Upper lobe of right lung (tissue), 1 donor: ENCODE measurements at regions not wholly inside any gene's neighbourhood (a gene's known extent, or its start where the extent isn't known, plus 50 kb on each side); places are given as distances from the start of the nearest gene placed in this dataset.

Source experiments
- ATAC-seq: fragments of 200-7000 bp; cut with Tn5 transposase; one replicate; pipeline ENCODE4 v1.9.1; 2020; ENCODE audit warnings: mild to moderate bottlenecking, moderate library complexity
- DNase-seq: peaks from one replicate; pipeline ENCODE4 v3.0.0-alpha.2; 2020
- H3K27ac ChIP-seq: fragments of 200-600 bp; one replicate; pipeline ENCODE4 v1.8.0; 2022
- H3K27me3 ChIP-seq: fragments of 200-600 bp; one replicate; pipeline ENCODE4 v1.8.0; 2022; ENCODE audit warnings: mild to moderate bottlenecking
- H3K36me3 ChIP-seq: fragments of 200-600 bp; one replicate; pipeline ENCODE4 v1.8.0; 2022
- H3K4me1 ChIP-seq: fragments of 200-600 bp; one replicate; pipeline ENCODE4 v1.8.0; 2022
- H3K4me3 ChIP-seq: fragments of 200-600 bp; one replicate; pipeline ENCODE4 v1.8.0; 2022; ENCODE audit warnings: mild to moderate bottlenecking
- H3K9me3 ChIP-seq: fragments of 200-600 bp; one replicate; pipeline ENCODE4 v1.8.0; 2022
- intact Hi-C: fragments of 100-400 bp; cut with DNase I; formaldehyde crosslinking; loops from one replicate; pipeline ENCODE4 v1.11.0; 2022
- TF ChIP-seq, protein P1 (sequence below): fragments of 200-600 bp; IDR thresholded peaks from one replicate; pipeline ENCODE4 v1.8.0; 2022; ENCODE audit warnings: antibody characterized with exemption
- donor health status: DM: no; HTN: yes; CAD: no; lungs with severe emphysema.

DNA sequence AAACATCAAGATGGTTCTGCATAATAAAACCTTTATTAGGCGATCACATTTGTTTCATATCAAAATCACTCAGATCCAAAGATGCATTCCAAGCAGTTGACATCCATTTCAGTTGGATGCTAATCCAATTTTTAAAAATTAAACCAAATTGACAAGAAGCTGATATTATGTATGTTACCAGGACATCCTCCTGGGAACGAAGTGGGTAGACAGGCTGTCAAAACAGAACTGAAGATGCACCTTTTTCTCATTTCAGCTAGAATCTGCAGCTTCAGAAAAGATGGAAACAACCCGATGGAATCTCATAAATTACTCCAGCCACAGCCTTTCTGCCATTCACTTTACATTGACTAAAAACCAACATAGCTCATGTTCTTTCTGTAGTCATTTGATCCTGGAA lies 268.4 kb downstream of the PLPP3 start:
- Histone ChIP-seq H3K4me1 (peaks cover 5% of the 10 kb centered on the region), H3K36me3 (no peaks in the 10 kb centered on the region), H3K27ac (no peak overlapping the region), H3K9me3 (peaks cover 6% of the 10 kb centered on the region), H3K27me3 (no peaks in the 10 kb centered on the region), H3K4me3 (no peak overlapping the region)
- intact Hi-C loops = no loop called here
- TF ChIP-seq, protein P1, sequence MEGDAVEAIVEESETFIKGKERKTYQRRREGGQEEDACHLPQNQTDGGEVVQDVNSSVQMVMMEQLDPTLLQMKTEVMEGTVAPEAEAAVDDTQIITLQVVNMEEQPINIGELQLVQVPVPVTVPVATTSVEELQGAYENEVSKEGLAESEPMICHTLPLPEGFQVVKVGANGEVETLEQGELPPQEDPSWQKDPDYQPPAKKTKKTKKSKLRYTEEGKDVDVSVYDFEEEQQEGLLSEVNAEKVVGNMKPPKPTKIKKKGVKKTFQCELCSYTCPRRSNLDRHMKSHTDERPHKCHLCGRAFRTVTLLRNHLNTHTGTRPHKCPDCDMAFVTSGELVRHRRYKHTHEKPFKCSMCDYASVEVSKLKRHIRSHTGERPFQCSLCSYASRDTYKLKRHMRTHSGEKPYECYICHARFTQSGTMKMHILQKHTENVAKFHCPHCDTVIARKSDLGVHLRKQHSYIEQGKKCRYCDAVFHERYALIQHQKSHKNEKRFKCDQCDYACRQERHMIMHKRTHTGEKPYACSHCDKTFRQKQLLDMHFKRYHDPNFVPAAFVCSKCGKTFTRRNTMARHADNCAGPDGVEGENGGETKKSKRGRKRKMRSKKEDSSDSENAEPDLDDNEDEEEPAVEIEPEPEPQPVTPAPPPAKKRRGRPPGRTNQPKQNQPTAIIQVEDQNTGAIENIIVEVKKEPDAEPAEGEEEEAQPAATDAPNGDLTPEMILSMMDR = no peak
- DNase-seq = no peak
- no peak for ATAC-seq

DNA sequence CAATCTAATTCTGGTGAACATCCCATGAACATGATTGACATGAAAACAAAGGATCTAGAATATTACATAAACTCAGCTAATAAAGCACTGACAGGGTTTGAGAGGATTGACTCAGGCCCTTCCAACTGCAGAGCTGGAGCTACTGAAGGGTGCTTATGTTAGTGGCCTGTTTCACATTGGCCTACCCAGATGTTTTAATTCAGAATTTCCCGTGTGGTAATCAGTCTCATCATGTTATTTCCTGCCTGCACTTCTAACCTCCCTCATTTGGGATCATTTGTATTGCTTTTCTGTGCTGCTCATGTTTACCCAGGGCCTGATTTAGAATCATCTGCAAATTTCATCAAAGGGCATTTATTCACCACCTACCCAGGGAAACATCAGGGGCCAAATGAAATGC lies 270.3 kb downstream of the PLPP3 start:
- Histone ChIP-seq H3K9me3 (peaks cover 3% of the 10 kb centered on the region), H3K27me3 (no peaks in the 10 kb centered on the region), H3K4me1 (peaks cover 5% of the 10 kb centered on the region), H3K27ac (no peak overlapping the region), H3K36me3 (no peaks in the 10 kb centered on the region), H3K4me3 (no peak overlapping the region)
- ATAC-seq (no peak), DNase-seq (no peak)
- TF ChIP-seq, protein P1 = no peak
- intact Hi-C loops = no loop called here

DNA sequence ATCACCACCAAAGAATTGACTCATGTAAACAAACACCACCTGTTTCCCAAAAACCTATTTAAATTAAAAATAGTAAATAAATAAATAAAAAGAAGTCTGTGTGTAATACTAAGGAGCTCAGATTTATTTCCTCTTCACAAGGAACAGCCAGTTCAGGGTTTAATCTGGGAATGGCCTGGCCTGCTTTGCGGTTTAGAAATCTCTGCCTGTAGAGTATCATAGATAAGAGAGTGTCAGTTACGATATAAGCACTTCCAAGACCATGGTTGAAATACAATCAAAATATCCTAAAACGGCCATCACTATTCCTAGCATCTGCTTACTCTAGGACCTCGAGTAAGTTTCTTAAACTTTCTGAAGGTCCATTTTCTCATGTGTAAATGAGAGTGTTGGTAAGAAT lies 274.4 kb downstream of the PLPP3 start:
- TF ChIP-seq, protein P1 = no peak
- H3K9me3 ChIP-seq = no peaks in the 10 kb centered on the region
- H3K27ac ChIP-seq = no peak overlapping the region
- no peaks in the 10 kb centered on the region for H3K27me3 ChIP-seq
- H3K36me3 ChIP-seq = no peaks in the 10 kb centered on the region
- H3K4me1 ChIP-seq = peaks cover 5% of the 10 kb centered on the region
- DNase-seq (no peak), ATAC-seq (no peak)
- no peak overlapping the region for H3K4me3 ChIP-seq
- intact Hi-C loops = no loop called here

DNA sequence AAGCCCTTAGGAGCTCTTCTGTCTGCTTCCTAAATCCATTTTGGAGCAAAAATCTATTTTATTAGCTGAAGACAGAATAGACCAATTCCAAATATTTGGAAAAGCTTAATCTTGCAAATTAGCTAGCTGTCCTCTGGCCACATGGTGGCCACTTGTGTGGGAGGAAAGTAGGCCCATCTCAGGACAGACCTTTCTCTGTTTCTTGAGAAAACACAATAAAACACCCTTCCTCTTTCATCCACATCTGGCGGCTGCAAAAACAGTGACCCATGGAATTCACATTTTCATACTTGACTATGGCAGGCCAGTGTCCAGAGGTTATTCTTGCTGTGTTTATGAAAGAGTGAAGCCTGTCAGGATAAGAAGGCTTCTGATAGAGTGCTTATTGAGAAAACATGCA lies 275.6 kb downstream of the PLPP3 start:
- no peaks in the 10 kb centered on the region for H3K27me3 ChIP-seq
- no peak overlapping the region for H3K4me3 ChIP-seq
- intact Hi-C loops = no loop called here
- ATAC-seq = no peak
- TF ChIP-seq, protein P1 = no peak
- H3K9me3 ChIP-seq = no peaks in the 10 kb centered on the region
- H3K4me1 ChIP-seq = no peaks in the 10 kb centered on the region
- no peak for DNase-seq
- H3K36me3 ChIP-seq = no peaks in the 10 kb centered on the region
- H3K27ac ChIP-seq = no peak overlapping the region

DNA sequence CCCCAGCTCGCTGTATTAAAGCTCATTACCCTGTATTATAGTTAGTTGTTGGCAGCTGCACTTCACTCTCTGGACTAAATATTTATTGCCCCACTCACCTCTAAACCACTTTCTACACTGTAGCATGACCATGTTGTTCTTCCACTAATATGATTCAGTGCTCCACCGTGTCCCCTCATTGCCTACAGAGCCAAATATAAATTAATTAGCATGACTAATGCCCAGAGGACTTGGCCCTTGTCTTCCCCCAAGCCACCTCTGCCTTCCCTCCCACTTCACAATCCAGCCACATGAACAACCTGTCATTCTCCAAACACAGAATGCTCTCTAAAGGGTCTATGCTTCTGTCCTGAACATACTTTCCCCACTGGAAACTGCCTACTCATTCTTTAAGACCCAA lies 276.5 kb downstream of the PLPP3 start:
- intact Hi-C loops = no loop called here
- TF ChIP-seq, protein P1 = no peak
- ATAC-seq = no peak
- H3K27me3 ChIP-seq = no peaks in the 10 kb centered on the region
- H3K4me1 ChIP-seq = no peaks in the 10 kb centered on the region
- no peaks in the 10 kb centered on the region for H3K36me3 ChIP-seq
- no peak for DNase-seq
- H3K4me3 ChIP-seq = no peak overlapping the region
- H3K27ac ChIP-seq = no peak overlapping the region
- no peaks in the 10 kb centered on the region for H3K9me3 ChIP-seq

DNA sequence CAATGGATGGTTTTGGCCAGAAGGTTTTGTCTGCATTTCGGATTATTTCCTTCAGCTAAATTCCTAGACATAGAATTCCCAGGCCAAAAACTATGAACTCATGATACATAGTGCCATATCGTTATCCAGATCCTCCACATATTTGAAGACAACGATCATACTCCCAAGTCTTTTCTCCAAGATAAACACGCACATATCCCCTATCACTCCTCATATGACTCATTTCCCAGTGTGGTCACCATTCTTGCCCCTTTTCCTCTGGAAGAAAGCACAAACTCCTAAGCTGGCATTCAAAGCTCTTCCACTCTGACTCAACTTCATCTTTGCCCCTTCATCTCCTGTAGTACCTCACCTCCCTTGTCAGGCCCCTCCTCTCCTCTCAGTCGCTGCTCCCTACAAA lies 277.6 kb downstream of the PLPP3 start:
- TF ChIP-seq, protein P1 = no peak
- Histone ChIP-seq H3K27me3 (no peaks in the 10 kb centered on the region), H3K27ac (no peak overlapping the region), H3K9me3 (no peaks in the 10 kb centered on the region), H3K4me1 (no peaks in the 10 kb centered on the region), H3K36me3 (no peaks in the 10 kb centered on the region), H3K4me3 (no peak overlapping the region)
- DNase-seq = no peak
- intact Hi-C loops = no loop called here
- no peak for ATAC-seq
